NOMO-1 (cell line): ENCODE measurements at regions not wholly inside any gene's neighbourhood (a gene's known extent, or its start where the extent isn't known, plus 50 kb on each side); places are given as distances from the start of the nearest gene placed in this dataset.
"Not testable (repeated sequence)": the region's sequence is repeated elsewhere in the genome, so short reads cannot be mapped to it uniquely, and the experiment has no call there.

Experiments used
- DNase-seq, 2 experiments: peaks; one replicate each; lab custom pipeline; 2025; ENCODE audit not compliant: unreplicated experiment in 2 of 2; lab: John Stamatoyannopoulos, UW

GRCh38 chr16:79954921-79955705 lies 354.6 kb upstream of the MAF start:
- no peak for DNase-seq

- DNase-seq: no peak
These were observed 350.6 kb upstream of the MAF start for GRCh38 chr16:79950932-79951719.

- DNase-seq: no peak
These were observed 348.9 kb upstream of the MAF start for GRCh38 chr16:79949417-79949816.

- DNase-seq: no peak
These were observed 347.2 kb upstream of the MAF start for GRCh38 chr16:79947771-79948170.

GRCh38 chr16:79946252-79946651 lies 345.7 kb upstream of the MAF start:
- DNase-seq: no peak

- no peak for DNase-seq
These were observed 343.2 kb upstream of the MAF start for GRCh38 chr16:79943736-79944135.

GRCh38 chr16:79938575-79938974 lies 338.0 kb upstream of the MAF start:
- DNase-seq: no peak

- DNase-seq: not testable (repeated sequence)
These were observed 337.1 kb upstream of the MAF start for GRCh38 chr16:79937671-79938070.

- no peak for DNase-seq
These were observed 333.1 kb upstream of the MAF start for GRCh38 chr16:79933603-79934002.

- no peak for DNase-seq
These were observed 332.0 kb upstream of the MAF start for GRCh38 chr16:79932572-79932971.

GRCh38 chr16:79931721-79932120 lies 331.2 kb upstream of the MAF start:
- DNase-seq: no peak

GRCh38 chr16:79929260-79929965 lies 328.9 kb upstream of the MAF start:
- no peak for DNase-seq

- no peak for DNase-seq
These were observed 327.8 kb upstream of the MAF start for GRCh38 chr16:79928142-79928873.

- DNase-seq: no peak
These were observed 326.1 kb upstream of the MAF start for GRCh38 chr16:79926451-79927205.

GRCh38 chr16:79923431-79923830 lies 322.9 kb upstream of the MAF start:
- DNase-seq: no peak

GRCh38 chr16:79920685-79921084 lies 320.1 kb upstream of the MAF start:
- no peak for DNase-seq

GRCh38 chr16:79918916-79919315 lies 318.4 kb upstream of the MAF start:
- DNase-seq: no peak

- no peak for DNase-seq
These were observed 315.2 kb upstream of the MAF start for GRCh38 chr16:79915761-79916160.

- no peak for DNase-seq
These were observed 314.6 kb upstream of the MAF start for GRCh38 chr16:79914961-79915720.
